Left ventricle myocardium inferior (tissue), 1 donor: ENCODE measurements at regions not wholly inside any gene's neighbourhood (a gene's known extent, or its start where the extent isn't known, plus 50 kb on each side); places are given as distances from the start of the nearest gene placed in this dataset.

Experiments
- DNase-seq: peaks from one replicate; pipeline ENCODE4 v3.0.0-alpha.2; 2020
- H3K27ac ChIP-seq: fragments of 200-600 bp; replicated peaks from 2 replicates; pipeline ENCODE4 v1.8.0; 2021
- H3K27me3 ChIP-seq: fragments of 200-600 bp; 2 replicates; pipeline ENCODE4 v1.8.0; 2021; ENCODE audit warnings: low read depth
- H3K36me3 ChIP-seq: fragments of 200-600 bp; 2 replicates; pipeline ENCODE4 v1.8.0; 2021
- H3K4me1 ChIP-seq: fragments of 200-600 bp; 2 replicates; pipeline ENCODE4 v1.8.0; 2021
- H3K4me3 ChIP-seq: fragments of 200-600 bp; 2 replicates; pipeline ENCODE4 v1.8.0; 2021; ENCODE audit warnings: mild to moderate bottlenecking, moderate library complexity
- H3K9me3 ChIP-seq: fragments of 200-600 bp; replicated peaks from 2 replicates; pipeline ENCODE4 v1.8.0; 2021
- CTCF ChIP-seq: fragments of 200-600 bp; IDR thresholded peaks from 2 replicates; pipeline ENCODE4 v1.8.0; 2021; ENCODE audit warnings: antibody characterized with exemption, mild to moderate bottlenecking, borderline replicate concordance
- intact Hi-C: fragments of 100-400 bp; cut with micrococcal nuclease; formaldehyde crosslinking; loops from one replicate; pipeline ENCODE4 v1.11.0; 2022
- donor health status: DM: no; HTN: yes; CAD: no; lungs with severe emphysema.

GRCh38 chr2:181165199-181165868 lies 184.9 kb downstream of the UBE2E3 start:
- DNase-seq = no peak
- TF ChIP-seq CTCF = no peak
- H3K27me3 ChIP-seq = no peaks in the 10 kb centered on the region
- H3K4me1 ChIP-seq = no peaks in the 10 kb centered on the region
- H3K36me3 ChIP-seq = no peaks in the 10 kb centered on the region
- intact Hi-C loops = no loop called here
- no peak overlapping the region for H3K27ac ChIP-seq
- H3K4me3 ChIP-seq = no peak overlapping the region
- H3K9me3 ChIP-seq = no peaks in the 10 kb centered on the region

- no peak overlapping the region for H3K4me3 ChIP-seq
- no peak overlapping the region for H3K27ac ChIP-seq
- no peak for DNase-seq
- H3K27me3 ChIP-seq = no peaks in the 10 kb centered on the region
- no peak for TF ChIP-seq CTCF
- H3K4me1 ChIP-seq = no peaks in the 10 kb centered on the region
- intact Hi-C loops = no loop called here
- H3K36me3 ChIP-seq = no peaks in the 10 kb centered on the region
- H3K9me3 ChIP-seq = no peaks in the 10 kb centered on the region
These were observed 189.1 kb downstream of the UBE2E3 start for GRCh38 chr2:181169503-181169902.

GRCh38 chr2:181170256-181170655 lies 189.9 kb downstream of the UBE2E3 start:
- Histone ChIP-seq H3K4me3 (no peak overlapping the region), H3K9me3 (no peaks in the 10 kb centered on the region), H3K4me1 (no peaks in the 10 kb centered on the region), H3K27me3 (no peaks in the 10 kb centered on the region), H3K27ac (no peak overlapping the region), H3K36me3 (no peaks in the 10 kb centered on the region)
- intact Hi-C loops = no loop called here
- TF ChIP-seq CTCF = no peak
- DNase-seq = no peak

GRCh38 chr2:181172676-181173075 lies 192.3 kb downstream of the UBE2E3 start:
- Histone ChIP-seq H3K4me3 (no peak overlapping the region), H3K4me1 (no peaks in the 10 kb centered on the region), H3K27ac (no peak overlapping the region), H3K36me3 (no peaks in the 10 kb centered on the region), H3K27me3 (no peaks in the 10 kb centered on the region), H3K9me3 (no peaks in the 10 kb centered on the region)
- DNase-seq = no peak
- TF ChIP-seq CTCF = no peak
- intact Hi-C loops = no loop called here

- no peaks in the 10 kb centered on the region for H3K27me3 ChIP-seq
- TF ChIP-seq CTCF = no peak
- intact Hi-C loops = no loop called here
- H3K4me3 ChIP-seq = no peak overlapping the region
- H3K4me1 ChIP-seq = no peaks in the 10 kb centered on the region
- no peaks in the 10 kb centered on the region for H3K9me3 ChIP-seq
- DNase-seq = no peak
- no peaks in the 10 kb centered on the region for H3K36me3 ChIP-seq
- H3K27ac ChIP-seq = no peak overlapping the region
These were observed 194.5 kb downstream of the UBE2E3 start for GRCh38 chr2:181174611-181175580.
